ENCODE measurements at regions not wholly inside any gene's neighbourhood (a gene's known extent, or its start where the extent isn't known, plus 50 kb on each side); places are given as distances from the start of the nearest gene placed in this dataset.
"Not testable (repeated sequence)": the region's sequence is repeated elsewhere in the genome, so short reads cannot be mapped to it uniquely, and the experiment has no call there.

DNA sequence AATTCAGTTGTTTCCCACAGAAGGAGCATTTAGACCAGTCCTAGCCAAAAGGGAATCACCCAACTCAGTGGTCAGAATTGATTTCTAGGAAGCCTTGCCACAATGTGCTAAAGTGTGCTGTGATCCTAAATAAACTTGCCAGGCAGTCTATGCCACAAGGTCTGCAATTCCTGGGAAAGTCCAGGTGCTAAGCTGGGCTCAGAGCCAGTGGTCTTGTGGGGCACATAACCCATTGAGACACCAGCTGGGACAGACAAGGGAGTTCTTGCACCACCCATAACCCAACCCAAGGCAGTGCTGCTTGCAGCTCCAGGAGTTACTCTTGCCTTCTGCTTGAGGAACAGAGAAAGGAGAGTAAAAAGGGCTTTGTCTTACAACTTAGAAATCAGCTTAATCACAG is 489.5 kb upstream of the SPRY2 start:
- no peak for DNase-seq

DNA sequence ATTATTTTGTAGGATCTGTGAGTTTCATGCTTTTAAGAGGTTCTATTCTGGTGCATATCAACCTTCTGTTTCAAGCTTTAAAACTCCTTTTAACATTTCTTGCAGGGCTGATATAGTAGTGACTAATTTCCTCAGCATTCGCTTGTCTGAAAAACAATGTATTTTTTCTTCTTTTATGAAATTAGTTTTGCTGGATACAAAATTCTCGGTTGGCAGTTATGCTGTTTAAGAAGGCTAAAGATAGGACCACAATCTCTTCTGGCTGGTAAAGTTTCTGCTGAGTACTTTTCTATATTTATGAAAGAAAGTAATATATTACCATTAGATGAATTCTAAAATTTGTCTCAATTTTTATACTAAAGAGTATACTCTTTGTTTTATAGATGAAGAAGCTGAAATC is 487.8 kb upstream of the SPRY2 start:
- no peak for DNase-seq

DNA sequence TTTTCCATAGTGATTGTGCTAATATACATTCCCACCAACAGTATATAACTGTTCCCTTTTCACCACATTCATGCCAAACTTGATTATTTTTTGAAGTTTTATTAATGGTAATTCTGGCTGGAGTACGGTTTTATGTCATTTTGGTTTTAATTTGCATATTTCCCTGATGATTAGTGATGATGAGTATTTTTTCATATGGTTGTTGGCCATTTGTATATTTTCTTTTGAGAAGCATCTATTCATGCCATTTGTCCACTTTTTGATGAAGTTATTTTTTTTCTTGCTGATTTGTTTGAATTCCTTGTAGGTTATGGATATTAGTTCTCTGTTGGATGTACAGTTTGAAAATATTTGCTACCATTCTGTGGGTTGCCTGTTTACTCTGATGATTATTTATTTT is 484.4 kb upstream of the SPRY2 start:
- no peak for DNase-seq

DNA sequence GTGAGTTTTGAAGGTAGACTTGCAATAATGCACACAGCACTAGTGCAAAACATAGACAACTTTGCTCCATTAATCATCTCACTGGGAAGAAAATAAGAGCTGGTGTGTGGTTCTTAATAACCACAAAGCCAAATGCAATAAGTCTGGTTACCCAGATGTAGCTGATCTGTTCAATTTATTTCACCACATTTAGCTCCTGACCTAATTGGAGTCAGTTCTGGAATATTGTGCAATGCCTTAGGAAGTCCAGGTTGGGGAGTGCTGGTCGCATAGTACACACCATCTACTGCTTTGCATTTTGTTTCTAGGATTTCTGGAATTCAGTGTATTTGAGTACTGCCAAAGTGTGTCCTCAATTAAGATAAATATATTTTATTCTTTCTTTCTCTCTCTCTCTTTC is 483.3 kb upstream of the SPRY2 start:
- no peak for DNase-seq

DNA sequence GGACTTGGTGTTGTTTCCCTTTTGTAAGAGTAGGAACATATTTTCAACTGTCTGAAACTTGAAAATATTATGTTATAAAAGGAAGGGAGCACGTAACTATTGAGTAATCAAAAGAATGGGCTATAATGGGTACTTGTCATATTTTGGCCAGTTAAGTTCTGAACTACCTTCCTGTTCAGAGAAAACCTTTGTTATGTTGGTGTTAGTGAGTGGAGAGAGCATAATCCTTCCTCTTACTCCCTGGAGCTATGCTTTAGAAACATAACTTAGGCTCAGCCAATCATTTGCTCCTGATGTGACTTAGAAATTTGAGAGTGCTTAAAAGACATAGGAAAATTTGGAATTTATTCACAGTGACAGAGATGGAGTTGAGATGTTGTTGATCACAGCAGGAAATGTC is 482.5 kb upstream of the SPRY2 start:
- DNase-seq: no peak

DNA sequence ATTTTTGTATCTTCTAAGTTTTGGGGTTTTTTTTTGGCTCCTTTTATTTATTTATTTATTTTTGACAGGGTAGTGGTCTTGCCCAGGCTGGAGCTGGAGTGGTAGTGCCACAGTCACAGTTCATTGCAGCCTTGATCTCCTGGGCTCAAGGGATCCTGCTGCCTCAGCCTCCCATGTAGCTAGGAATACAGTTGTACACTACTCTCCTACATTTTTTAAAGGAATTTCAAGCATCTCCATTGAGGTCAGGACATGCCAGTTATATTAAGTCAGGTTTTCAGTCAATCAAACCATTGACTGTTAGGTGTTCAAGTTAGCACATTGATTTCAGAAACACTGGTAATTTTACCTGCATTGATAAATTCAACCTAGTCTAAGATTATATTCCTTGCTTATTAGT is 480.5 kb upstream of the SPRY2 start:
- no peak for DNase-seq

DNA sequence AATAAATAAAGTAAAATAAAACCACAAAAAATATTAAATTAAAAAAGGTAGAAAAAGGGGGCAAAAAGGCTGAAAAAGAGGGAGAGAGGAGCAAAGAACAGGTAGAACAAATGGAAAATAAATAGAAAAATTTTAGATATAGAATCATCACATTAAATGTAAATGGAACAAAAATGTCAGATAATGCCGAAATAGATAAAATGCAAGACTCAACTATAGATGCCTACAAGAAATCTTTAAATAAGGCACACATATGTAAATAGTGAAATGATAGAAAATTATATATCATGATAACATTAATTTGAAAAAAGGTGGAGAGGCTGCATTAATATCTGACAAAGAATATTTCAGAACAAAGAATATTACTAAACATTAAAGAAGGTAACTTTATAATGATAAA is 477.1 kb upstream of the SPRY2 start:
- DNase-seq: no peak

DNA sequence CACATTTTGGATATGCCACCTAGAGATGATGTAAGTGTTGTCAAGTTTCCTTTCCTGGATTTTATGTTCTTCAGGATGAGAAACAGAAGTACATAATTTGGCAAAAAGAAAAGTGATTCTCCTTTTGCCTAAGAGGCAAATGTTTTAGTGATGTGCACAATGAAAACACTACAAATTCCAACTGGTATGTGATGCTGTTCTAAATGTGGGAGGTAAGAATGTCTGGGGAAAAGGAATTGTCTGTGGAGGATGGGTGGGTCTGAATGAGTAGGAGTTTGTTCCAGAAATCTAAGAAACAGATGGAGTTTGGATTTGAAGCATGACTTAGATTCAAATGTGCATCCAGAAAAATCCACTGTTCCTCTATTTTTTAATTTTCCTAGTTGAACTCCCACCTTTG is 473.6 kb upstream of the SPRY2 start:
- DNase-seq: no peak

DNA sequence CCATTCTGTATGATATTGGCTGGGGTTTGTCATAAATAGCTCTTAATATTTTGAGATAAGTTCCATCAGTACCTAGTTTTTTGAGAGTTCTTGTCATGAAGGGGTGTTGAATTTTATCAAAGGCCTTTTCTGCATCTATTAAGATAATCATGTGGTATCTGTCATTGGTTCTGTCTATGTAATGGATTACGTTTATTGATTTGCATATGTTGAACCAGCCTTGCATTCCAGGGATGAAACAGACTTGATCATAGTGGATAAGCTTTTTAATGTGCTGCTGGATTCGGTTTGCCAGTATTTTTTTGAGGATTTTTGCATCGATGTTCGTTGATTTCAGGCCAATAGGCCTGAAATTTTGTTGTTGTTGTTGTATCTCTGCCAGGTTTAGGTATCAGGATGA is 469.4 kb upstream of the SPRY2 start:
- not testable (repeated sequence) for DNase-seq

DNA sequence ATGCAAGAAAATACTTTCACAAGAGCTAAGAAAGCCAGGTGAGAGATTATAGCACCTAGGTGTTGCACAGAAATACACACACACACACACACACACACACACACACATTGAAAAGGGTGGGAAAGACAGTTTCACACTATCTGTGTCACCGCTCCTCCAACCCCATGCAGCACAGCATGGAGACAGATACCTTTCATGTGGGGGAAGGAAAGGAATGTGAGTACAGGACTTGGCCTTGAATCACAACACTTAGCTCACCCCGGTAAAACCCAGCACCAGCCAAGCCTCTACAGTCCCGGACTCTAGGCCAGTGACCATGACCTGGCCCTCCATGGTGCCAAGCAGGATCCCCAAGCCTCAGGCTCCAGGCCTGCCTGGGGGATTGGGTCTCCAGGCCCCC is 462.0 kb upstream of the SPRY2 start:
- no peak for DNase-seq

DNA sequence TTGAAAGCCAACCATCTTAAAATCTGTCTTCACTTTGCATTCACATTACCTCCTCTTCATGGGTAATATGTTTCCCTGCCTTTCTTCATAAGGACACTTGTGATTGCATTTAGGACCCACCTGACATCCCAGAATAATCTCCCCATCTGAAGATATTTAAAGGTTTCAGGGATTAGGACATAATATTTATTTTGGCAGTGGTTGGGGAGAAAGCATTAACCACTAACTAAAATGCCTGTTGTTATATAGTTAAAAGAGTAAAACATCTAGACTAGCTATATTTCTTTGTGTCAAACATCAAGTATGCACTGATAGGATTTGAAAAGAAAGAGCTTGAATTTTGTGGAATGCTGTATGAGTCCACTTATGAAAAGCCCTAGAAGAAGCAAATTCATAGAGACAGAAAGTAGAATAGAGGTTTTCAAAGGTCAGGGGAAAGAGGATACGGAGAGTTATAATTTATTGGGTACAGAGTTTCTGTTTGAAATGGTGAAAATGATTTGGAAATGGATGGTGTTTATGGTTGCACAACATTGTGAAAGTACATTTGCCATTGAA is 457.7 kb upstream of the SPRY2 start:
- DNase-seq: no peak

DNA sequence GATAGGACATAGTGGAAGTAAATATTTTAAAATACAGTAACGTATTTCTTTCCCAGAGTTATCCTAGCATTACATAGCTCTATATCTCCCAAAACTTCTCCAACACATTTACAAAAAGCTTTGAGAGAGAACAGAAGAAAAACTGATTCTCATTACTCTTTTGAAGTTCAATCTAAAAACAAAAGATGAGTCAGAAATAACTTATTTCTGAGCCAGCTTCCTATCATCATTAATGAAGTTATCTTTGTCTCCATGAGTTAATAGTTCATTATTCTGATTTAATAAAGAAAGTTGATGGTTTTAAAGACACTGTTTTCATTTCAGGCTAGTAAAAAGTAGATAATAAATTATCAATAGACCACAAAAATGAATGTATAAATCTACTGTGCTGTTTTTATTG is 446.7 kb upstream of the SPRY2 start:
- no peak for DNase-seq

DNA sequence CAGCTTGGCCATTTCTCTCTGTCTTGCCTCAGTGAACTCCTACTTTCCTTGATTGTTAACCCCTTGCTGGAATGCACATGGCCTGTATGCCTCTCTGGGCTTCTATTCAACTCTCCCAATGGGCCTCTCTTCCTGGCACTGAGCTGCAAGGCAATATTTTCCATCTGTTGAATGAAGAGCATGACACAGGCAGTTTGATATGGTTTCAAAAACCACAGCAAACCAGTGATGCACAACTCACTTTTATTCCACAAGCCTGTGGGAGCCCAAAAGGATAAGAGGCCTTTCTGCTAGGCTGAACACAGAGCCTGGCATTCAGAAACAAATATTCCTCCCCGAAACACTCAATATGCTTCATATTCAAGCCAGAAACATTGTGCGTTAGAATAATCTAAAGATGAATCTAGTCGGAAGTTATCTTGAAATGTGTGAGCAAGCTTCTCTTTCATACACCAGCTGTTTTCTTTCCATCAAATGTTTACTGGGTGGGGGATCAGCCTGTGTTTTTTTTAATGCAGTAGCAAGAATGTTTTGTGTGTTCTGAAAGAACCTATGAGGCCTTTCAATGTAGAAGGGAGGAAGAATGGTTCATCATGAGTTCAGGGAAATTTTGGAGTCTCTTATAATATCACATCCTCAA is 443.1 kb upstream of the SPRY2 start:
- no peak for DNase-seq

DNA sequence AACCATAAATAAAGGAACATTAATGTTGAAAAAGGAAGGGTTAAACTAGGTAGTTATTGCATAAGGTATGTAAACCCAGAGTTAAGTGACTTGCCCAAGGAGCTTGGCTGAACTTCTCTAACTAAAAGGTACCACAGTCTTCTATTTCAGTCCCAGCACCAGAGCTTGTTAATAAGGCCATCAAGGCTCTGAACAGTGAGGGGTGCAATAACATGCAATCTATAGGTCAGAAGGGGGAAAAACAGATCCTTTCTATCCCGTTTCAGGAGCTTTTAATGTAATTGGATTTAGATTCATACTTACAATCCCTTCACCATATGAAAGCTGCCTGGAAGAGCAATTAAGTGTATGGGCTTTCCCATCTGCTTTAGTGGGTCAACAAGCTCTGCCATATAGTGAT is 441.5 kb upstream of the SPRY2 start:
- no peak for DNase-seq

DNA sequence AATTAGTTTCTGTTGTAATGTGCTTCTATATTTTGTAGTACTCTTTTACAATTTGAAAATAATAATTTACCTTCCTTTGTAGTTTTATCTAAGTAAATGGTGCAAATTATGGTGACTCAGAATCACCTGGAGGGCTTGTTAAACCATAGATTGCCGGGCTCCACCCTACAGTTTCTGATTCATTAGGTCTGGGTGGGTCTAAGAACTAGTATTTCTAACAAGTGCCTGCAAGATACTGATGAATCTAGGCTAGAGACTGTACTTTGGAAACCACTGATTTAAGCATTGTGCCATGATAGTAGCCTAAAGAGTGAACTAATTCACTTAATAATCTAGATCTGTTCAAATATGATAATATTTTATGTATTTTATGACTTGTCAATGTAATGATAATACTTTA is 437.4 kb upstream of the SPRY2 start:
- no peak for DNase-seq

DNA sequence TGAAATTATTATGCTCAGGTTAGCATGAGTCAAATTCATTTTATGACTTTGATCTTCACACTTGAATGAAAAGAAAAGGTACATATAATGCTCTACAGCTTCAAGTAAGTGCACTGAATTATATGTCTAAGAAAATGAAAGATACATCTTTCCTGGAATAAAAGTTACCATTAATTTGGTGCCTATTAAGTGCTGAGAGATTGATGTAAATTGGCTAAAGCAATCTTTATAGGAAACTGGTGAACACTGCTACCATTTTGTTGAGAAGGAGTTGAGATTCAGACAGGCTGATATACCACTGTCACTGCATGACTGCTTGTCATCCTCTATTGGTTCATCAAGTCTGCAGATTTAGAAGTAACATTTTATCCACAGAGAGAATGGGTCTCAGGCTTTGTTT is 416.8 kb upstream of the SPRY2 start:
- no peak for DNase-seq

DNA sequence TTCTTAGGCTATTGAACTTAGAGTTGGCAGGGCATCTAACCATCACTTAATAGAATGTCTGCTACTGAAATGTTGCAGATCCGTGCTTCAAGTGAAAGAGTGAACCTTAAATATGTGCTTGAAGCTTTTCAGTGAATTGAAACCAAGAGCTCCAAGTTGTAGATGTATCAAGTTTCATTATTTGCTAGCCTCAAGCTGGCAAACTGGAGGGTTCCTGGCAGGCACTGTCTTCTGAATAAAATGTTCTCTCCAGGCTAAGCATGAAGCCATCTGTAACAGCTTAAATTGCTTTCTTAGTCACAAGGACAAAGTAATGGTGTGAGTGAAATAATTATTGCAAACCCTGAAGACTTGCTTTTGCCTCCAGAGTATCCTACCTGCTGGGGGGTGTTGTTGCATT is 415.0 kb upstream of the SPRY2 start:
- DNase-seq: no peak

DNA sequence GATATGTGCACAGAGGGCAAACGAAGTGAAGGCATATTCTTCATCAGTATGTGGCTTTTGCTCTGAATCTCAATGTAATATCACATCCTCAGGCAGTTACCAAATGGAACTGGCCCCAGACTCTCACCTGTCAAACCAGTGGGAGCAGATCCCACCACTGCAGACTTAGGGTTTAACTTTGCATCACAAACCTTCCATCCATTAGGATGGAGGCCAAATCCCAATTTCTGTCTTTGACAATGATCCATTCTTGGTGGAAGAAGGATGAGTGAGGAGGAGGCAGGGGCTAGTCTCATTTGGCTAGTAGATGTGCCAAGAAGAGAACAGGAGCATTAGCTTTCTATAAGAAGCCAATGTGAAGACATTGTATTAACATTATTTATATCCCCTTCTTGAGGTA is 413.5 kb upstream of the SPRY2 start:
- no peak for DNase-seq

DNA sequence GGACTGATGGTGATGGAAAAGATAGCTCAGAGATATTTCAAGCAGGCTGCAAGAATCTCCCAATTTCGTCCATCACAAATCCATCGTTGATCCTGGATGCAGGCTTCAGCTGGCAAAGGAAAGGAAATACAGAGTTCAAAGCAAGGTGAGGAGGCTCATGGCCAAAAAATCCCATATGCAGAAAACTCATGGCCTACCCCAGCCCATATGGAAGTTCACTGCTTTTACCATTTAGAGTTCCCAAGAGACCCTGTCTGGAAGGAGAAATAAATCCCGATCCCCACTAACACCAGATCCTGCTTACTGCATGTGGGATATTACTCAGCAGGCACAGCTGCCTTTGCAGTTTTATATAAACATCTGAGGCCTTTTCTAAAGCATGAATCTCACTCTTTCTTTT is 412.9 kb upstream of the SPRY2 start:
- DNase-seq: no peak

DNA sequence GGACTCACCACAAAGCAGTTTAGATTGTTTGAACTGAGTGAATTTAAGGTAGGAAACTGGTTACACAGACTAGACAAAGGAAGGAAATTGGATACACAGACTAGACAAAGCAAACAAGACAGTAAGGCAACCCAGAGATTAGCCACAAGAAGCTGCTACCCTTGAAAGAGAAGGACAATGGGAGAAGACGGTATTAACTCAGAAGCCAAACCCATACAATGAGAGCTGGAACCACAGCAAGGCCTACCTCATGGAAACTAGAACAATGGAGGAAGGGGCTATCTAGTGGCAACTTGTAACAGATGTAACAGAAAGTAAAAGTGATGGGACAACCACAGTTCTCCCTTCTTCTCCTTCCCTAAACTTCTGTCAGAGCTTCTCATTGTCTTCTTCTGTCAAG is 410.9 kb upstream of the SPRY2 start:
- DNase-seq: no peak

DNA sequence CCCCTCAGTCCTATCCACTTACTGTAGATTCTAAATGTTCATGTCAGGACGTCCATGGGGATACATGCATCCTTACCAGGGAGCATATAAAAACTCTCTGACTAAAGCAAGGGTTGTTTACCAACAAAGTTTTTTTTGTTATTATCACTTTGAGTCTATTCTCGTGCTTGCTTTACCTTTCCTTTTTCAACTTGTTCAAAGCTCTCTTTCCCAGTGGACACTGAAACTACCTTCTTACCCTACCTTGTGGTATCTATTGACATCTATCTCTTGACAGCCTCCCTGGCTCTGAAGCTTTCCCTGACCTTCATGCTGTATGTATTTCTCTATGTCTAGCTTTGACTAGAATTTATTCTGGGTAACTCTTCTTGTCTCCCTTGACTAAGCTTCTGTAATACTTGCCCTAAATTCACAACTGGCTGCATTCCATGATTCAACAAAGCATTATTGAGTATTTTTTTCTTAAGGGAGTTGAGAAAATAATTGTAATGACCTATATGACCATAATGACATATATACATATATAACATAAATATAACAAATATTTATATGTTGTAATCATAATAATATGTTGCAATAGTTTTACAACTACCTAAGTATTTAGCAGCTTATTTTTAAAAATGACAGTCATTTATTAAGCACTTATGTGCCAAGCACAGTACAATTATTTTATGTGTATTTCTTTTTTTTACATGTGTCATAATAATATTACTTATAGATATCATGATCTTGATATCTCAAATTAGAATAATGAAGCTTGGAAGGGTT is 403.4 kb upstream of the SPRY2 start:
- DNase-seq: no peak

DNA sequence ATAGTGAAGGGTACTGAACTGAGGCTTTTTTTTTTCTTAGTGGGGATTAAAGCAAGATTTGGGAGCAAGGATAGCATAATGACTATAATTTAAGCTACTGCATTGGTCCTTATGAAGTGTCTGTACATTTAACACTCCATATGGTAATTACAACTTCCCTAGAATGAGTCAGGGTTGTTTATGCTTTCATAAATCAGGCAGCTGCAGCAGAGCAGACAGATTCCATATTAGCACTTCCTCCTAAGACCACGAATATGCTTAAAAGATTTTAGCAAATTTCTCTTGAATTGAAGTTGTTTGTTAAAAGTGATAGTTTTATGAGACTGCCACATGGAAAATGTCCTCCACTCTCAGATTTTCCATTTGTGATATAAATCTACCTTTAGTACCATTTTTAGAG is 401.1 kb upstream of the SPRY2 start:
- DNase-seq: no peak

DNA sequence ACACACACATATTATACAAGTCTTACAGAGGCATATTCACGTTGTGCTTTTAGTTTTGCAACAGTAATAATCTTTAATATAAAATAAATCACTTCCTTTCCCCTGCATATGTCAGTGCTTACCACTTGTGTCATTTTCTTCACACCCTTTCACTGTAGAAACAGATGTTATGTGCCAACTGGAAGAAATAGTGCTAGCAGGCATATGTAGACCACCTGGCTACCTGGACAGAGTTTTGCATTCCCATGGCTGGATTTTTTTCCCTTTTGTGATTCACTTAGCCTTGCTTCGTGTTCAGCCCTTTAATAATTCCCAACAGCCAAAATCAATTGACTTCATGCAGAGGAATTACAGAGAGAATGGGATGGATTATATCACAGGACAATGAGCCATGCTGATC is 399.1 kb upstream of the SPRY2 start:
- DNase-seq: no peak

DNA sequence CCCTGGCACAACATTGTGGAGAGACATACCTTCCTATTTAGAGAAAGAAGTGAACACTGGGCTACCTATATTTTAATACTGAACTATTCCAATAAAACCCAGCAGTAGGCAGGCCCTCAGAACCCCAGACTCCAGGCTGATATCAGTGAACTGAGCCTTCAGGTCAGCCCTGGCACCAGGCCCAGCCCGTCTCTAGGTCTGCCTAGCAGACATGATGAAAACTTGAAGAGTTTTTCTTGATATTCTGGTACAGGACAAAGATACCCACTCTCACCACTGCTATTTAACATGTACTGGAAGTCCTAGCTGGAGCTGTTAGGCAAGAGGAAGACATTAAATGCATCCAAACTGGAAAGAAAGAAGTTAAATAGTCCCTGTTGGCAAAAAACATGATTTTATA is 396.6 kb upstream of the SPRY2 start:
- no peak for DNase-seq
